Neural cell (in vitro differentiated cells): ENCODE measurements at regions not wholly inside any gene's neighbourhood (a gene's known extent, or its start where the extent isn't known, plus 50 kb on each side); places are given as distances from the start of the nearest gene placed in this dataset.

Source experiments
- H2AFZ ChIP-seq: fragments of 200-600, 300-800 bp; sonication (generic), shearing (Covaris generic); 2 replicates; pipeline ENCODE4 v1.6.0; 2014; ENCODE audit warnings: low read depth, mild to moderate bottlenecking, antibody characterized with exemption, low read length, moderate library complexity
- H3F3A ChIP-seq: fragments of 200-600 bp; shearing (Covaris generic); 2 replicates; pipeline ENCODE4 v1.6.1; 2016; ENCODE audit warnings: mild to moderate bottlenecking, moderate library complexity, mixed read lengths, antibody characterized with exemption, low read length; ENCODE audit not compliant: insufficient read depth, poor library complexity, severe bottlenecking
- H3K27ac ChIP-seq: fragments of 200-600, 300-800 bp; sonication (generic), shearing (Covaris generic); 2 replicates; pipeline ENCODE4 v1.5.1; 2014; ENCODE audit warnings: mild to moderate bottlenecking, low read length, moderate library complexity
- H3K27me3 ChIP-seq: fragments of 300-800, 200-600 bp; sonication (generic), shearing (Covaris generic); 2 replicates; pipeline ENCODE4 v1.6.0; 2014; ENCODE audit warnings: mild to moderate bottlenecking, low read depth, low read length, moderate library complexity; ENCODE audit not compliant: insufficient read depth
- H3K36me3 ChIP-seq: fragments of 300-800, 200-600 bp; sonication (generic), shearing (Covaris generic); 2 replicates; pipeline ENCODE4 v1.5.1; 2014; ENCODE audit warnings: mild to moderate bottlenecking, antibody characterized with exemption, low read length, moderate library complexity; ENCODE audit not compliant: insufficient read depth
- H3K4me2 ChIP-seq: fragments of 300-800, 200-600 bp; sonication (generic), shearing (Covaris generic); 2 replicates; pipeline ENCODE4 v1.6.0; 2014; ENCODE audit warnings: mild to moderate bottlenecking, low read length
- H3K4me3 ChIP-seq: fragments of 300-800, 200-600 bp; sonication (generic), shearing (Covaris generic); 2 replicates; pipeline ENCODE4 v1.5.1; 2014; ENCODE audit warnings: mild to moderate bottlenecking, low read length, moderate library complexity
- H3K79me2 ChIP-seq: fragments of 200-600 bp; shearing (Covaris generic); replicated peaks from 2 replicates; pipeline ENCODE4 v1.6.0; 2014; ENCODE audit warnings: mild to moderate bottlenecking, low read length, moderate library complexity; ENCODE audit not compliant: insufficient read depth
- H3K9ac ChIP-seq: fragments of 300-800, 200-600 bp; sonication (generic), shearing (Covaris generic); 2 replicates; pipeline ENCODE4 v1.6.1; 2016; ENCODE audit warnings: mild to moderate bottlenecking, low read length, mixed read lengths
- H3K9me2 ChIP-seq: fragments of 200-600 bp; shearing (Covaris generic); 2 replicates; pipeline ENCODE4 v1.6.1; 2016; ENCODE audit warnings: mild to moderate bottlenecking, low read length, mixed read lengths; ENCODE audit not compliant: insufficient read depth
- H3K9me3 ChIP-seq: fragments of 200-600, 300-800 bp; sonication (generic), shearing (Covaris generic); 2 replicates; pipeline ENCODE4 v1.6.1; 2016; ENCODE audit warnings: mild to moderate bottlenecking, mixed run types, low read length, moderate library complexity, mixed read lengths
- H4K20me1 ChIP-seq: fragments of 200-600 bp; shearing (Covaris generic); 2 replicates; pipeline ENCODE4 v1.6.1; 2016; ENCODE audit warnings: mild to moderate bottlenecking, mixed run types; ENCODE audit not compliant: insufficient read depth
- EP300 ChIP-seq: fragments of 450-650 bp; conservative IDR thresholded peaks from 2 replicates; pipeline ENCODE4 v1.6.1; 2014; ENCODE audit warnings: antibody characterized with exemption, mild to moderate bottlenecking, moderate library complexity; ENCODE audit not compliant: poor library complexity, severe bottlenecking
- EZH2 ChIP-seq: fragments of 200-600, 300-800 bp; shearing (Covaris generic), sonication (generic); IDR thresholded peaks from 2 replicates; pipeline ENCODE4 v1.6.1; 2014; ENCODE audit warnings: antibody characterized with exemption, low read length, borderline replicate concordance, mild to moderate bottlenecking; ENCODE audit not compliant: insufficient read depth, poor library complexity, severe bottlenecking
- MXI1 ChIP-seq: fragments of 450-650 bp; conservative IDR thresholded peaks from 2 replicates; pipeline ENCODE4 v1.6.1; 2014; ENCODE audit warnings: antibody characterized with exemption, mild to moderate bottlenecking; ENCODE audit not compliant: poor library complexity, severe bottlenecking
- POLR2AphosphoS5 ChIP-seq: IDR thresholded peaks from 2 replicates; pipeline ENCODE4 v1.6.1; 2012
- RAD21 ChIP-seq: fragments of 450-650 bp; conservative IDR thresholded peaks from 2 replicates; pipeline ENCODE4 v1.6.1; 2014; ENCODE audit warnings: antibody characterized with exemption, mild to moderate bottlenecking, moderate library complexity
- REST ChIP-seq: IDR thresholded peaks from 2 replicates; pipeline ENCODE4 v1.6.1; 2012; ENCODE audit warnings: borderline replicate concordance
- SMC3 ChIP-seq: fragments of 450-650 bp; conservative IDR thresholded peaks from 2 replicates; pipeline ENCODE4 v1.6.1; 2014; ENCODE audit warnings: antibody characterized with exemption, mild to moderate bottlenecking, moderate library complexity; ENCODE audit not compliant: poor library complexity
- TAF1 ChIP-seq: IDR thresholded peaks from 2 replicates; pipeline ENCODE4 v1.6.1; 2012; ENCODE audit warnings: low read depth
- TF ChIP-seq, protein P1 (sequence below): fragments of 450-650 bp; IDR thresholded peaks from 2 replicates; pipeline ENCODE4 v1.5.1; 2014; ENCODE audit warnings: antibody characterized with exemption, mild to moderate bottlenecking, moderate library complexity; ENCODE audit not compliant: poor library complexity, severe bottlenecking

DNA sequence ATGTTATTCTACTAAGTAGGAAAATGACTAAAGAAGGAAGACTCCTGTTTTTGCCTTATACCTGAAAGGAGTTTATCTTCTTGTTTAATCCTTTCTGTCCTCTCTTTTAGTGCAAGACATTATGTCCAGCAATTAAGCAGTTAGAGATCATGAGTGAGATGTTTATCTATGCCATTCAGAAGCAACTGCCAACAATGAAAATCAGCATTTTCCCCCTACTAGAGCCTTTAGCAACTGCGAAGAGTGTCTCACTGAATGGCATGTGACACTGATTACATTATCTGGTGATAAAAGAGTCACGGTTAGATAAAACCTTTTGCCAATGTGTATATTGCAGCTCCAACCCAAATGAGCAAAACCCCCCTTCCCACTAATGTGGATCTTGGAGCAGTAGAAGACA, 357.7 kb upstream of the SYT4 start:
- Histone ChIP-seq H2AFZ (no peak overlapping the region), H3K9me3 (no peaks in the 10 kb centered on the region), H3K4me2 (no peak overlapping the region), H3K9ac (no peak overlapping the region), H3K27ac (no peak overlapping the region), H4K20me1 (no peaks in the 10 kb centered on the region), H3K27me3 (no peaks in the 10 kb centered on the region), H3K36me3 (no peaks in the 10 kb centered on the region), H3F3A (no peaks in the 10 kb centered on the region), H3K9me2 (no peaks in the 10 kb centered on the region), H3K79me2 (no peaks in the 10 kb centered on the region), H3K4me3 (no peak overlapping the region)
- TF ChIP-seq EP300: peak; percentile 52
- peak; percentile 30 for TF ChIP-seq POLR2AphosphoS5
- TF ChIP-seq REST: no peak

DNA sequence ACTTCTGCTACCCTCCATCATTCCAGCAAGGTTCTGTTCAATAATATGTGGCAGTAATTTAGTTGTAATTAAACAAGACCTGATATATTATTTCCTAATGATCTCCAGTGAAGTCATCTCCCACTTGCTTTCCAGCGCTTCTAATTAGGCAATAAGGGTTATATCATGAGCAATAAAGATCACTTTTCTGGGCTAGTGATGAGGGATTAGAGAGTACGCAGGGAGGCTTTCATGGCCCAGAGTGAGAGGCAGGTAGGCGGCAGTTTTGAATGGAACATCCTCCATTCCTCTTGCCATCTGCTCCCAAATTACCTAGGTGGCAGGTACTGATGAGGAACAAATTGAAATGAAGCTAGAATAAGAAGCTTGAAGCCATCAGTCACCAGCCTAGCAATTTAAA, 358.1 kb upstream of the SYT4 start:
- Histone ChIP-seq H3K4me2 (no peak overlapping the region), H3K36me3 (no peaks in the 10 kb centered on the region), H3K9me2 (no peaks in the 10 kb centered on the region), H3K9me3 (no peaks in the 10 kb centered on the region), H2AFZ (no peak overlapping the region), H3K79me2 (no peaks in the 10 kb centered on the region), H4K20me1 (no peaks in the 10 kb centered on the region), H3K9ac (no peak overlapping the region), H3K4me3 (no peak overlapping the region), H3K27ac (no peak overlapping the region), H3K27me3 (no peaks in the 10 kb centered on the region), H3F3A (no peaks in the 10 kb centered on the region)
- TF ChIP-seq MXI1: no peak
- TF ChIP-seq, protein P1, sequence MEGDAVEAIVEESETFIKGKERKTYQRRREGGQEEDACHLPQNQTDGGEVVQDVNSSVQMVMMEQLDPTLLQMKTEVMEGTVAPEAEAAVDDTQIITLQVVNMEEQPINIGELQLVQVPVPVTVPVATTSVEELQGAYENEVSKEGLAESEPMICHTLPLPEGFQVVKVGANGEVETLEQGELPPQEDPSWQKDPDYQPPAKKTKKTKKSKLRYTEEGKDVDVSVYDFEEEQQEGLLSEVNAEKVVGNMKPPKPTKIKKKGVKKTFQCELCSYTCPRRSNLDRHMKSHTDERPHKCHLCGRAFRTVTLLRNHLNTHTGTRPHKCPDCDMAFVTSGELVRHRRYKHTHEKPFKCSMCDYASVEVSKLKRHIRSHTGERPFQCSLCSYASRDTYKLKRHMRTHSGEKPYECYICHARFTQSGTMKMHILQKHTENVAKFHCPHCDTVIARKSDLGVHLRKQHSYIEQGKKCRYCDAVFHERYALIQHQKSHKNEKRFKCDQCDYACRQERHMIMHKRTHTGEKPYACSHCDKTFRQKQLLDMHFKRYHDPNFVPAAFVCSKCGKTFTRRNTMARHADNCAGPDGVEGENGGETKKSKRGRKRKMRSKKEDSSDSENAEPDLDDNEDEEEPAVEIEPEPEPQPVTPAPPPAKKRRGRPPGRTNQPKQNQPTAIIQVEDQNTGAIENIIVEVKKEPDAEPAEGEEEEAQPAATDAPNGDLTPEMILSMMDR: no peak
- no peak for TF ChIP-seq SMC3
- TF ChIP-seq POLR2AphosphoS5: no peak
- TF ChIP-seq REST: no peak
- no peak for TF ChIP-seq TAF1
- no peak for TF ChIP-seq EP300
- no peak for TF ChIP-seq EZH2
- TF ChIP-seq RAD21: no peak
